ENCODE measurements at regions not wholly inside any gene's neighbourhood (a gene's known extent, or its start where the extent isn't known, plus 50 kb on each side); places are given as distances from the start of the nearest gene placed in this dataset.

DNA sequence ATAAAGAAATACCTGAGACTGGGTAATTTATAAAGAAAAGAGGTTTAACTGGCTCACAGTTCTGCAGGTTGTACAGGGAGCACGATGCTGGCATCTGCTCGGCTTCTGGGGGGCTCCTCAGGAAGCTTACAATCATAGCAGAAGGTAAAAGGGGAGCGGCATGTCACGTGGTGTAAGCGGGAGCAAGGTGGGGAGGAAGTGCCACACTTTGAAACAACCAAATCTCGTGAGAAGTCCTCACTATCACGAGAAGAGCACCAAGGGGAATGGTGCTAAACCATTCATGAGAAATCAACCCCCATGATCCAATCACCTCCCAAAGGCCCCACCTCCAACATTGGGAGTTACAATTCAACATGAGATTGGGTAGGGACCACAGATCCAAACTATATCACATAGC lies 67.7 kb downstream of the AKR1B1 start:
- DNase-seq (ENCODE audit: low spot score), result no peak

DNA sequence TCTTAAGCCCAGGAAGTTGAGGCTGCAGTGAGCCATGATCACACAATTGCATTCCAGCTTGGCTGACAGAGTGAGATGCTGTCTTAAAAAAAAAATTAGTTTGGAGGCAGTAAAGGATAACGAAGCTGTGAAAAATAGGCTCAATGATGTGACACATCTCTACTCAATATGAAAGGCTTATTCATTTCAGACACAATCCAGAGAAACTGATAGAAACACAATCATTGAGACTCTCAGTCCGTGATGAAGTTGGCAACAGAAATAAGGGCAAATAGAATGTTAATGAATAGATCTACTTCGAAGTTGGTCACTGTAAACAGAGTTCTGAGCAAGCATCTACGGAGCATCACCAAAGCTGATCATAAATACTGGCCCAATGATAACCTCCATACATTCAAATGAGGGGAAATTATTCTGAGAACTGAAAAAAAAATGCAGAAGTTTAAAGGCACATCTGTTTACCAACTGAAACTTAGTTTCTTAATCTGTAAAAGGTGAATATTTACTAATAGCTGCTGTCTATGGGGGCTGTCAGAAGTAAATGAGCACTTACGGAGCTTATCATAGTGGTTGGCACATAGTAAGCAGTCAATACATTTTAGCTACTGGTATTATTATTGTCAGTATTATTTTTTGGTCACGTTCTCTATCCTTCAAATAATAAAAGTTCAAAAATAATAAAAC lies 70.4 kb downstream of the AKR1B1 start:
- no peak for DNase-seq (ENCODE audit: low spot score)

DNA sequence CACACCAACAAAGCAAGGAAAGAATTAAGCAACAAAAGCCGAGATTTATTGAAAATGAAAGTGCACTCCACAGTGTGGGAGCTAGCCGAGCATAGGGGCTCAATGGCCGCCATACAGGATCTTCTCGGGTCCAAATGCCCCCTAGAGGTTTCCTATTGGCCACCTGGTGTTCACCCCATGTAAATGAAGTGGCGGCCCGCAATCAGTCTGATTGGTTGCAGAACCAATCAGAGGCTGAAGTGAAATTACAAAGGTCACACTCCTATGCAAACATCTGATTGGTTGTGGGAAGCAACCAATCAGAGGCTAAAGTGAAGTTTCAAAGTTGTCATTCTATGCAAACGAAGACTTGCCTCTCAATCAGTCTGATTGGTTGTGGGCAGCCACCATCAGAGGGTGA lies 61.8 kb upstream of the SLC35B4 start:
- DNase-seq (ENCODE audit: low spot score), result no peak

DNA sequence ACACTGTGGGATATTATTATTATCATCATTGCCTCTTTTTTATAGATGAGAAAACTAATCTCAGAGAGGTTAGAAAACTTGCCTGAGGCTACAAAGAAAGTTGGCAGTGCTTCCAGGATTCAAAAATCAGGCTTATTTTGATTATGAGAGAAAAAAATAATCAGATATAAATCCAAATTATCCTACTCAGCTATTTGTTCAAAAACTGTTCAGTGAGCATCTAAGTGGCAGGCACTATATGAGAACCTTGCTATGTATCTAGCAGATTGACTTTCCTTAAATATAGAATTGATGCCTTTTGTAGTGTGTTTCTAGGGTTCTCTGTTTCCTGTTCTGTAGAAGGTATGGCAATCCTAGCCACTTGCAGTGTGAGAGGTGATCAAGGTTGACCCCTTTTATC lies 60.0 kb upstream of the SLC35B4 start:
- DNase-seq (ENCODE audit: low spot score), result no peak

DNA sequence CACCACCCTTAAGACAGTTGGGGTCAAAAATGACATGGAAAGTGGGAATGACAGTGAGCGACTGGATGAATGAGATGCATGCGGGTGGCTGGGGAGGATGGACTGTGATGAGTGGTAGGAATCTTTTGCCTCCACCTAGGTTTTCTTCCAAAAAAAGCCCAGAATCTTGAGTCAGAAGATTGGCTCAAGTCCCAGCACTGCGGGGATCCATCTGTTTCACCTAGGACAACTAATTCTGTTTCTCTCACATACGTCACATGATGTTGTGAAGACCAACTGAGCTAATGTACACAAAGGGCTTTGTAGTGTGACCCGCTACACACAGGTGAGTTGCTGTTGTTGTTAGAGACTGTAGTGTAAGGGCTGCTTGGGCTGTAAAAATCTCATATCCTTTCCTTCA lies 58.5 kb upstream of the SLC35B4 start:
- DNase-seq (ENCODE audit: low spot score), result no peak

DNA sequence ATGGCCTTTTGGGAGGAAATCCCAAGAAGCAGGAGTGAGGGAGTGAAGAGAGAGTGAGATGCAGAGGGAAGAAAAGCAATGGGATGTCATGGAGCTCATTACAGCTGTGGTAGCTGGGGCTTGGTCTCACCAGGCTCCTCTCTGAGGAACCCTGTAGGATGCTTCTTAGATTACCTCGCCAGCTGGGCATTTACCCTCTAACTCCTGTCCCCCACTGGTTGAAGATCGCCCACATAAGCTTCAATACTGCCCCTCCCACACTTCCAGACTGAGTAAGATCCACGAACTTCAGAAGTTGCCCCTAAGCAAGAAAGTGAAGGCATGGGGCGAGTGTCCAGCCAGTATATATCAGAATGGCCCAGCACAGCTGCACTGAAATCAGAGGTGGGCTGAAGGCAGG lies 58.1 kb upstream of the SLC35B4 start:
- DNase-seq (ENCODE audit: low spot score), result no peak

DNA sequence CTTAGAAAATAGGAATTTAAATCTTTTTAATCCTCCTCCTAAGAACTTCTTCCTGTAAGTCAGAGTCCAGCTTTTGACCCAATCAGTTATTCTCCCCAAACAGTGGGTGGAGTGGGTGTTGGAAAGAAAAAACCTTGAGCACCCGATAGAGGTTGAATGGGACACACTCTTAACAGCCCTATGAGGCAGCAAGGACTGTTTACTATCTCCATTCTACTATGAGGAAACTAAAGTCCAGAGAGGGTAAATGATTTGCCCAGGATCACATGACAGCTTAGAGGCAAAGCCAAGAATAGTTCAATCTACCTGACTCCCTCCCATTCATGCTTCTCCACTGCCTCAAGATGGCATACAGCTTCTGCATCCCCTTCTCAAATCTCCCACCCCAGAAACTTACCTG lies 57.6 kb upstream of the SLC35B4 start:
- DNase-seq (ENCODE audit: low spot score), result no peak

DNA sequence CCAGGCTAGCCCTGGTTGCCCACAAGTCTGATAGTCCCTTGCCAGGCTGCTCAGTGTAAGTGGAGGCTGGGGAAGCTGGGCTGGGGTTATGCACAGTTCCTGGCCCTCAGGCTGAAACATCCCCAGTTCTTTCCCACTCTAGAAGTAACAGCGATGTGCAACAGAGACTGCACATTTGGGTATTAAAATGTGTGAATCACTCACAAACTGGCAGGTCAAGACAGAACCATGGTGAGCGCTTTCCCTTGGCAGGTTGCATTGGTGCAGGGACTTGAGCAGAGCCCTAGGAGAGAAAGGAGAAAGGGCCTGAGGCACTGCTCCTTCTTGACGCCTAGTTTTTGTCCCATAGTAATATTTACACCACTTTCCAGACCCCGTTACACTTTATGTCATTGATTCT lies 56.1 kb upstream of the SLC35B4 start:
- no peak for DNase-seq (ENCODE audit: low spot score)

DNA sequence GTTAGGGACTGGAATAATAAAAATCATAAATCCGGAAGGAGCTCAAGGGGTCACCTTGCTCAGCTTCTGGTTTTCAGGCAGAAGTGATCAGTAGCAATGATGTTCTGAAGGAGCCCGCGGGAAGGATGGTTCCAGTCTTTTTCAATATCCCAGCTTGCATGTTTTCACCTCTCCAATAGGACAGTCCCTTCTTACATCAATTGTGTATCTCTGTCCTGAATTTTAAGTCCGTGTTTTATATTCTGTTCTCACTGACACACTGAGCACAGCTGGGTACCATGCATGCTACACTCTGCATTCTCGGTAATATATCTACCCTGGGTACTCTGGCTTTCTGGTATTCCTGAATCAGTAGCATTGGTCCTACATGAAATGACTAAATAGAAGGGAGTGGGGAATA lies 55.2 kb upstream of the SLC35B4 start:
- DNase-seq (ENCODE audit: low spot score), result no peak

DNA sequence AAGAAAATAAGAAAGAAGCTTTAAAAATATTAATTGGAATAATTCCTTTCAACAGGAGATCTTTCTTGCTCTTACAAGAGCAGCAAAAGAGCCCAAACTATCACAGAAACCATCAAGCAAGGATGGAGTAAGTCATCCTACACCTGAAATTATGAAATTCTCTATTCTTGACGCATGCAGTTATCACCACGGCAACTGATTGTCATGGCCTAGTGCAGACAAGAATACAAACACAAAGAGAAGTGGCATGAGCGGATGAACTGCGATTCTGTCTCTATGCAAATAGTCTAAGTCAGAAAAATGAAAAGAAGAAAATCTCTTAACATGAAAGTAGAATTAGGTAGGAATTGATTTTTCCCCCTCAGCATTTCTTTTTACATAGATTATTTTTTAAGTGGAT lies 54.8 kb upstream of the SLC35B4 start:
- DNase-seq (ENCODE audit: low spot score), result no peak

DNA sequence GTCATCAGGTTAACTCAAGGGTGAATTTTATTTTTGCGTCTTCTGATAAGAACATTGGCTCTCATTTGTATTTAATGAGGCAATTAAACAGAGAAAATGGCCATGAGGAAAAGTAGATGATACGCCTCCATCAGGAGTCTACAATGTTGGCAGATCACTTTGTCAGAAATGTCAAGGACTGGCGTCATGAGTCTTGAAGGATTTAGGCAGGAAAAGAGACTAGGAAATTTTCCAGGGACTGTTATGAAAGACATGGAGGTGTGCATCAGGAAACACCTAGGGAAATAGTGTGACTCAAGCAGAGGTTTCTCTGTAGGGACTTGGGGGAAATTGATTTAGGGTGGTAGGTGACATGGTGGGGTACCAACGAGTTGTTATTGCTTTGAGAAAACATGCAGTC lies 53.4 kb upstream of the SLC35B4 start:
- DNase-seq (ENCODE audit: low spot score), result no peak

DNA sequence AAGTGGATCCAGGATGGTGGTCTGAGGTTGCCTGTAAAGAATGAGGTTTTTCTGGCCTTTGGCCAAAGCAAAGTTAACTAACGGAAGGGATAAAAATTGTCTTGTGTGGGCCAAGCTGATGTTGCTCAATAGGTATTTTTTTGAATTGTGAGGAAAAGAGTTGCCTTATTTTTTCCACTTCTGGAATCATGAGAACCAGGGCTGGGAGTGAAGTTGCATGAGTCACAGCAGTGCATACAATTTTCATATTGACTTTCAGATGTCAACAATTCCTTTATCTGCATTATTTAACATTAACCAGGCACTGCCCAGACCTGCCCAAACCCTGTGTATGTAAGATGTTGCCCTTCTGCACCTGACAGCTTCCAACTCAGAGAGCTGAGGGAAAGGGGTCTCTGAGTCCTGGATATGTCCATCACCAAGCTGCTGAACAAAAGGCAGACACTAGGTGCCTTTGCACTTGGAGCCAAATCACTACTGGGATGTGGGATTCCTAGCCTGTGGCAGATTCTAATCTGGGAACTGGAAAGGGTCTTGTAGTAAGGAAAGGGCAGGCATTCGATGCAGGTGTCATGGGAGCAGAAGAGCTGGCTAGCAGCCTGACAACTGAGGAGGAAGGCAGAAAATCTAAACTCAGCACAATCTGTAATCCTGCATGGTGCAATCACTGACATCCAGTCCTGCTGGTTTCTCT lies 52.3 kb upstream of the SLC35B4 start:
- peak; percentile 66 for DNase-seq (ENCODE audit: low spot score)

DNA sequence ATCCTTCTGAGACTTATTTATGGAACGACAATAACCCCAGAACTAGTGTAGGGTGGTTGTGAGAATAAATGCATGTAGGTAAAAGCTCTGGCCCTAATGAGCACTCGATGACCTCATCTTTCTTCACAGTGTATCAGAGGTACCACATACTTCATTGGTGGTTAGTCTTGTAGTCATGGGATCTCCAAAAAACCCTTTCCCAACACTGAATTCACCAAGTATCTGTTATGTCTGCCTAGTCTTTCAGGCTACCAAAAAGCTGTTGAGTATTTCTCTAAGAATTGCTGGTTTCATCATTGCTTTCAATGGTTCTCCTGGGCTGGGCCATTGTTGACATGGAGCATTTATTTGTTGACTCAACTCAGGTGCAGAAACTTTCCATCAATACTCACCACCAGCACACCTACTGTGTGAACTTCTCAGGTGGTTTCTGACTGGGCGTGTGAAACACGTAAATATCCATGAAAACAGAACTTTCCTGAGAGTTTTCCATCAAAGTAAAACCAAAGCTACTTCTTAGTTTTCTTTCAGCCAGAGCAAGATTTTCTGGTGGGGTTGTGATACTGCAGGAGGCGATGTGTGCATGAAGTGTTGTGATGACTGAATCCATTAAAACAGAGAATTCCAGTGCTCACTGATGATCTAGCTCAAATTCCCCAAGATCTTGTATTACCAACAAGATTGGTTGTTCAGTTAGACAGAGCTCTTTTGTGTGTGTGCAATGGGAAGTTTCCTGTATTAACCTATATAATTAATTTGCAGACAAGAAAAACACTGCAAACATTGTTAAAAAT lies 51.4 kb upstream of the SLC35B4 start:
- DNase-seq (ENCODE audit: low spot score), result no peak

Measured in AG20443 (cell line).